Loucy (cell line): ENCODE measurements at regions not wholly inside any gene's neighbourhood (a gene's known extent, or its start where the extent isn't known, plus 50 kb on each side); places are given as distances from the start of the nearest gene placed in this dataset.
A peak's percentile ranks its signal among the peaks of the same experiment; 100 is the strongest.

Source experiments
- H2AFZ ChIP-seq: fragments of 200-600 bp; sonication (generic); 2 replicates; pipeline ENCODE4 v1.6.0; 2016; ENCODE audit warnings: antibody characterized with exemption, mild to moderate bottlenecking, low read length, moderate library complexity
- H3F3A ChIP-seq: fragments of 200-600 bp; 2 replicates; pipeline ENCODE4 v1.6.0; 2016; ENCODE audit warnings: antibody characterized with exemption, low read depth, mild to moderate bottlenecking
- H3K27me3 ChIP-seq: fragments of 200-600 bp; sonication (generic); 2 replicates; pipeline ENCODE4 v1.6.1; 2014; ENCODE audit warnings: low read length, mild to moderate bottlenecking; ENCODE audit not compliant: insufficient read depth, poor library complexity, severe bottlenecking
- H3K36me3 ChIP-seq: fragments of 200-600 bp; sonication (generic); 2 replicates; pipeline ENCODE4 v1.6.1; 2016; ENCODE audit warnings: low read length; ENCODE audit not compliant: insufficient read depth
- H3K4me1 ChIP-seq: fragments of 200-600 bp; sonication (generic); 2 replicates; pipeline ENCODE4 v1.5.1; 2014; ENCODE audit warnings: low read length, mild to moderate bottlenecking; ENCODE audit not compliant: insufficient read depth, poor library complexity, severe bottlenecking
- H3K4me2 ChIP-seq: fragments of 200-600 bp; sonication (generic); 2 replicates; pipeline ENCODE4 v1.6.0; 2014; ENCODE audit warnings: antibody characterized with exemption, low read length, low read depth, mild to moderate bottlenecking; ENCODE audit not compliant: poor library complexity, severe bottlenecking
- H3K4me3 ChIP-seq: fragments of 200-600 bp; sonication (generic); 2 replicates; pipeline ENCODE4 v1.5.1; 2014; ENCODE audit warnings: low read length, mild to moderate bottlenecking, mixed read lengths; ENCODE audit not compliant: poor library complexity, severe bottlenecking
- H3K79me2 ChIP-seq: fragments of 200-600 bp; sonication (generic); 2 replicates; pipeline ENCODE4 v1.6.1; 2014; ENCODE audit warnings: low read length; ENCODE audit not compliant: insufficient read depth
- H3K9ac ChIP-seq: fragments of 200-600 bp; sonication (generic); 2 replicates; pipeline ENCODE4 v1.6.0; 2014; ENCODE audit warnings: mild to moderate bottlenecking, low read depth, low read length, moderate library complexity; ENCODE audit not compliant: poor library complexity, severe bottlenecking
- H3K9me2 ChIP-seq: fragments of 200-600 bp; sonication (generic); replicated peaks from 2 replicates; pipeline ENCODE4 v1.6.1; 2016; ENCODE audit warnings: low read depth, low read length, mixed read lengths
- H3K9me3 ChIP-seq: fragments of 200-600 bp; sonication (generic); 2 replicates; pipeline ENCODE4 v1.6.1; 2014; ENCODE audit warnings: mild to moderate bottlenecking, antibody characterized with exemption, low read length, low read depth; ENCODE audit not compliant: insufficient read depth
- H4K20me1 ChIP-seq: fragments of 200-600 bp; sonication (generic); 2 replicates; pipeline ENCODE4 v1.6.0; 2014; ENCODE audit warnings: antibody characterized with exemption, low read length, mild to moderate bottlenecking; ENCODE audit not compliant: insufficient read depth, poor library complexity, severe bottlenecking
- CTCF ChIP-seq: fragments of 200-600 bp; sonication (generic); conservative IDR thresholded peaks from 2 replicates; pipeline ENCODE4 v1.5.1; 2014; ENCODE audit warnings: mild to moderate bottlenecking, antibody characterized with exemption, low read length
- EZH2phosphoT487 ChIP-seq: fragments of 200-600 bp; IDR thresholded peaks from 2 replicates; pipeline ENCODE4 v1.6.1; 2018; ENCODE audit warnings: antibody characterized with exemption, mild to moderate bottlenecking, moderate library complexity, borderline replicate concordance

- Histone ChIP-seq H3K79me2 (no peaks in the 10 kb centered on the region), H3K4me1 (peaks cover 6% of the 10 kb centered on the region), H3K9me3 (no peaks in the 10 kb centered on the region), H3K36me3 (peaks cover 3% of the 10 kb centered on the region; the same call in 1 of the 2 replicates), H3K9me2 (no peaks in the 10 kb centered on the region), H3K27me3 (no peaks in the 10 kb centered on the region), H4K20me1 (no peaks in the 10 kb centered on the region), H2AFZ (no peak overlapping the region), H3K4me3 (no peak overlapping the region), H3K4me2 (no peak overlapping the region), H3F3A (no peaks in the 10 kb centered on the region), H3K9ac (peak overlapping the region; percentile 36)
- no peak for TF ChIP-seq CTCF
- no peak for TF ChIP-seq EZH2phosphoT487
Observed at GRCh38 chr9:35552837-35553236, 52.2 kb upstream of the TESK1 start.

GRCh38 chr9:35553670-35554543, 51.2 kb upstream of the TESK1 start:
- Histone ChIP-seq H3K9me2 (no peaks in the 10 kb centered on the region), H3K27me3 (no peaks in the 10 kb centered on the region), H3K36me3 (peaks cover 3% of the 10 kb centered on the region; the same call in 1 of the 2 replicates), H3K4me2 (peak overlapping the region; percentile 60), H3K4me3 (peak overlapping the region; percentile 57), H3K9me3 (no peaks in the 10 kb centered on the region), H4K20me1 (no peaks in the 10 kb centered on the region), H3K9ac (peak overlapping the region; percentile 36), H2AFZ (peak overlapping the region; percentile 62; the same call in 1 of the 2 replicates), H3F3A (no peaks in the 10 kb centered on the region), H3K4me1 (peaks cover 6% of the 10 kb centered on the region), H3K79me2 (no peaks in the 10 kb centered on the region)
- TF ChIP-seq CTCF, result peak; percentile 97
- no peak for TF ChIP-seq EZH2phosphoT487

- Histone ChIP-seq H3K9ac (no peak overlapping the region), H3F3A (no peaks in the 10 kb centered on the region), H3K4me1 (peaks cover 6% of the 10 kb centered on the region), H3K4me2 (no peak overlapping the region), H2AFZ (no peak overlapping the region), H3K4me3 (no peak overlapping the region), H3K9me3 (no peaks in the 10 kb centered on the region), H4K20me1 (no peaks in the 10 kb centered on the region), H3K27me3 (no peaks in the 10 kb centered on the region), H3K79me2 (no peaks in the 10 kb centered on the region), H3K36me3 (peaks cover 3% of the 10 kb centered on the region; the same call in 1 of the 2 replicates), H3K9me2 (no peaks in the 10 kb centered on the region)
- TF ChIP-seq CTCF (no peak), EZH2phosphoT487 (no peak)
Observed at GRCh38 chr9:35555246-35555701, 49.8 kb upstream of the TESK1 start.
